ENCODE measurements at regions not wholly inside any gene's neighbourhood (a gene's known extent, or its start where the extent isn't known, plus 50 kb on each side); places are given as distances from the start of the nearest gene placed in this dataset.

- no peak for FAIRE-seq
- TF ChIP-seq POLR2AphosphoS5 (IDR thresholded peaks at IDR 0.05; ENCODE audit: low read depth, low read length) (no peak), POLR2A (IDR thresholded peaks at IDR 0.05; ENCODE audit: low read depth, low read length) (no peak), TAF1 (IDR thresholded peaks at IDR 0.05; ENCODE audit: borderline replicate concordance, low read depth, low read length) (no peak)
- no peak for DNase-seq (ENCODE audit: insufficient read length)
Measured at GRCh38 chr11:133787379-133788141, 57.8 kb downstream of the SPATA19 start.

GRCh38 chr11:133785795-133786340 lies 59.4 kb downstream of the SPATA19 start:
- no peak for TF ChIP-seq TAF1 (IDR thresholded peaks at IDR 0.05; ENCODE audit: borderline replicate concordance, low read depth, low read length)
- no peak for TF ChIP-seq POLR2A (IDR thresholded peaks at IDR 0.05; ENCODE audit: low read depth, low read length)
- no peak for TF ChIP-seq POLR2AphosphoS5 (IDR thresholded peaks at IDR 0.05; ENCODE audit: low read depth, low read length)
- FAIRE-seq (no peak), DNase-seq (ENCODE audit: insufficient read length) (no peak)

- FAIRE-seq (no peak), DNase-seq (ENCODE audit: insufficient read length) (no peak)
- no peak for TF ChIP-seq POLR2AphosphoS5 (IDR thresholded peaks at IDR 0.05; ENCODE audit: low read depth, low read length)
- no peak for TF ChIP-seq TAF1 (IDR thresholded peaks at IDR 0.05; ENCODE audit: borderline replicate concordance, low read depth, low read length)
- no peak for TF ChIP-seq POLR2A (IDR thresholded peaks at IDR 0.05; ENCODE audit: low read depth, low read length)
Measured at GRCh38 chr11:133784359-133784758, 61.0 kb downstream of the SPATA19 start.

- FAIRE-seq (no peak), DNase-seq (ENCODE audit: insufficient read length) (no peak)
- no peak for TF ChIP-seq TAF1 (IDR thresholded peaks at IDR 0.05; ENCODE audit: borderline replicate concordance, low read depth, low read length)
- TF ChIP-seq POLR2A (IDR thresholded peaks at IDR 0.05; ENCODE audit: low read depth, low read length): no peak
- no peak for TF ChIP-seq POLR2AphosphoS5 (IDR thresholded peaks at IDR 0.05; ENCODE audit: low read depth, low read length)
Measured at GRCh38 chr11:133782116-133782725, 63.1 kb downstream of the SPATA19 start.

GRCh38 chr11:133778161-133778560 lies 67.2 kb downstream of the SPATA19 start:
- FAIRE-seq (no peak), DNase-seq (ENCODE audit: insufficient read length) (no peak)
- no peak for TF ChIP-seq POLR2A (IDR thresholded peaks at IDR 0.05; ENCODE audit: low read depth, low read length)
- TF ChIP-seq TAF1 (IDR thresholded peaks at IDR 0.05; ENCODE audit: borderline replicate concordance, low read depth, low read length): no peak
- TF ChIP-seq POLR2AphosphoS5 (IDR thresholded peaks at IDR 0.05; ENCODE audit: low read depth, low read length): no peak

- FAIRE-seq (no peak), DNase-seq (ENCODE audit: insufficient read length) (no peak)
- TF ChIP-seq POLR2A (IDR thresholded peaks at IDR 0.05; ENCODE audit: low read depth, low read length) (no peak), POLR2AphosphoS5 (IDR thresholded peaks at IDR 0.05; ENCODE audit: low read depth, low read length) (no peak), TAF1 (IDR thresholded peaks at IDR 0.05; ENCODE audit: borderline replicate concordance, low read depth, low read length) (no peak)
Measured at GRCh38 chr11:133776671-133777367, 68.5 kb downstream of the SPATA19 start.

GRCh38 chr11:133762538-133762937 lies 82.8 kb downstream of the SPATA19 start:
- DNase-seq (ENCODE audit: insufficient read length): no peak

GRCh38 chr11:133753150-133753549 lies 92.2 kb downstream of the SPATA19 start:
- no peak for FAIRE-seq
- no peak for TF ChIP-seq TAF1 (IDR thresholded peaks at IDR 0.05; ENCODE audit: borderline replicate concordance, low read depth, low read length)

More at GRCh38 chr11:133762538-133762937, 82.8 kb downstream of the SPATA19 start:
- FAIRE-seq: no peak
- TF ChIP-seq POLR2AphosphoS5 (IDR thresholded peaks at IDR 0.05; ENCODE audit: low read depth, low read length) (no peak), TAF1 (IDR thresholded peaks at IDR 0.05; ENCODE audit: borderline replicate concordance, low read depth, low read length) (no peak), POLR2A (IDR thresholded peaks at IDR 0.05; ENCODE audit: low read depth, low read length) (no peak)

GRCh38 chr11:133749841-133750240 lies 95.5 kb downstream of the SPATA19 start:
- FAIRE-seq (no peak), DNase-seq (ENCODE audit: insufficient read length) (no peak)
- TF ChIP-seq POLR2A (IDR thresholded peaks at IDR 0.05; ENCODE audit: low read depth, low read length) (no peak), POLR2AphosphoS5 (IDR thresholded peaks at IDR 0.05; ENCODE audit: low read depth, low read length) (no peak), TAF1 (IDR thresholded peaks at IDR 0.05; ENCODE audit: borderline replicate concordance, low read depth, low read length) (no peak)

More at GRCh38 chr11:133753150-133753549, 92.2 kb downstream of the SPATA19 start:
- DNase-seq (ENCODE audit: insufficient read length): no peak

GRCh38 chr11:133747409-133747808 lies 97.9 kb downstream of the SPATA19 start:
- no peak for FAIRE-seq
- no peak for TF ChIP-seq TAF1 (IDR thresholded peaks at IDR 0.05; ENCODE audit: borderline replicate concordance, low read depth, low read length)
- TF ChIP-seq POLR2AphosphoS5 (IDR thresholded peaks at IDR 0.05; ENCODE audit: low read depth, low read length): no peak
- no peak for TF ChIP-seq POLR2A (IDR thresholded peaks at IDR 0.05; ENCODE audit: low read depth, low read length)

GRCh38 chr11:133746663-133747306 lies 98.5 kb downstream of the SPATA19 start:
- no peak for TF ChIP-seq POLR2A (IDR thresholded peaks at IDR 0.05; ENCODE audit: low read depth, low read length)

More at GRCh38 chr11:133747409-133747808, 97.9 kb downstream of the SPATA19 start:
- DNase-seq (ENCODE audit: insufficient read length): no peak

More at GRCh38 chr11:133746663-133747306, 98.5 kb downstream of the SPATA19 start:
- FAIRE-seq (no peak), DNase-seq (ENCODE audit: insufficient read length) (no peak)
